IPS-20b (cell line): ENCODE measurements at regions not wholly inside any gene's neighbourhood (a gene's known extent, or its start where the extent isn't known, plus 50 kb on each side); places are given as distances from the start of the nearest gene placed in this dataset.

Experiments
- H3K27ac ChIP-seq: one replicate; pipeline ENCODE4 v1.5.1; 2013; ENCODE audit warnings: low read length
- H3K27me3 ChIP-seq: 2 replicates; pipeline ENCODE4 v1.6.1; 2013; ENCODE audit warnings: mild to moderate bottlenecking, low read length, inconsistent platforms; ENCODE audit not compliant: insufficient read depth
- H3K36me3 ChIP-seq: 2 replicates; pipeline ENCODE4 v1.6.1; 2013; ENCODE audit warnings: low read depth, mild to moderate bottlenecking, inconsistent platforms, low read length, moderate library complexity; ENCODE audit not compliant: insufficient read depth
- H3K4me1 ChIP-seq: 2 replicates; pipeline ENCODE4 v1.6.1; 2013; ENCODE audit warnings: mild to moderate bottlenecking, control low read depth, inconsistent platforms, low read length, moderate library complexity; ENCODE audit not compliant: insufficient read depth
- H3K4me3 ChIP-seq: 2 replicates; pipeline ENCODE4 v1.5.1; 2013; ENCODE audit warnings: mild to moderate bottlenecking, low read length, inconsistent platforms
- H3K9ac ChIP-seq: 2 replicates; pipeline ENCODE4 v1.6.1; 2013; ENCODE audit warnings: low read depth, mild to moderate bottlenecking, inconsistent platforms, low read length, moderate library complexity
- H3K9me3 ChIP-seq: 2 replicates; pipeline ENCODE4 v1.6.1; 2013; ENCODE audit warnings: mild to moderate bottlenecking, low read depth, low read length, inconsistent platforms; ENCODE audit not compliant: insufficient read depth

DNA sequence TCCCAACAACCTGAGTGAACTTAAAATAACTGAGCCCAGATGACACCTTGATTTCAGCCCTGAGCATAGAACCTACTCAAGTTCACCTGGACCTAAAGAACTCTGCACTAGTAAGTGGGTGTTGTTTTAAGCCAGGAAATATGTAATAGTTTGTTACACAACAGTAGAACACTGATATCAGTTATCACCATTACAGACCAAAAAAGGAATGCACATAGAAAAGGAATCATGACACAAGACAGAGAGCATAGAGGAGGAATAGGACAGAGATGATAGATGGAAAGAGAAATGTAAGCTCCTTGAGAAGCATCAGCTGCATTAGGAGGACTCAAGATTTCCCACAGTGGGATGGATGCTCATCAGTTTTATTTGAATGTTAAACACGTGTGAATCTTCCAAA lies 1096.9 kb upstream of the SEMA6A start:
- Histone ChIP-seq H3K9me3 (no peaks in the 10 kb centered on the region), H3K27me3 (no peaks in the 10 kb centered on the region), H3K4me1 (peaks cover 6% of the 10 kb centered on the region; the same call in 1 of the 2 replicates), H3K36me3 (no peaks in the 10 kb centered on the region), H3K9ac (no peak overlapping the region), H3K27ac (no peak overlapping the region), H3K4me3 (no peak overlapping the region)

DNA sequence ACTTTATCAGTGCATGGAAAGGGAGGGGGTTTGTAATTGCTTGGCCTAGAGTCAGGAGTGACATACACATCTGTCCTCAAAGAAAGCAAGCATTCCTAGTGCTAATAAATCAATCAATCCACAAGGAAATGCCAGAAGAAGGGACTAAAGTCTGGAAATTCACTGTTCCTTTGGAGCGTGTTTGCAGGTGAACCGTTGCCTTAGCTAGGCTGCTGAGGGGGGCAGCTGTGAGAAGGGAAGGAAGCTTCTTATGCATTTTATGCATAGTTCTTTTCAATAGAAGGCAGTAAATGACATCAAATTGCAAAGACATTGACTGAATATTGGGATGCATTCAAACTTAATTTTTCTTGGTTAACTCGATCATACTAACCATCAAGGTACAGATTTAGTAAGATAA lies 1092.5 kb upstream of the SEMA6A start:
- Histone ChIP-seq H3K4me1 (peaks cover 15% of the 10 kb centered on the region; the same call in 1 of the 2 replicates), H3K9me3 (no peaks in the 10 kb centered on the region), H3K27me3 (no peaks in the 10 kb centered on the region), H3K27ac (no peak overlapping the region), H3K36me3 (no peaks in the 10 kb centered on the region), H3K9ac (peak overlapping the region; percentile 1; the same call in 1 of the 2 replicates), H3K4me3 (no peak overlapping the region)

DNA sequence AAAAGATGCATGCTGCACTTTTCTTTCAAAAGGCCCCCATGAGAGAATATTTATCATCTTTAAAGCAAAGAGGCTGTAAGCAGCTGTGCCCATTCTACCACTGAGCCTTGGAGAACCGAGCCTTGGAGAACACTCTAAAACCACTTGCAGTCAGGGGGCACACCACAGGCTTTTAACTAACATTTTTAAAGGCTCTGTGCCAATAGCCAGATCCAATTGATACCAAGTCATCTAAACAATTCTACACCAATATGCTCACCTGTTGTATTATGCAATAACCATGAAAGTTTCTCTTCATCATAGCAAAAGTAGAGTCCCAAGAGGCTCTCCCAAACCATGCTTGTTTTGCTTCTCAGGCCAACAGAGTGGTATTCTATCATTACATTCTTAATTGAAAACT lies 1090.5 kb upstream of the SEMA6A start:
- Histone ChIP-seq H3K9me3 (no peaks in the 10 kb centered on the region), H3K4me1 (peaks cover 15% of the 10 kb centered on the region; the same call in 1 of the 2 replicates), H3K27me3 (no peaks in the 10 kb centered on the region), H3K4me3 (no peak overlapping the region), H3K27ac (no peak overlapping the region), H3K36me3 (no peaks in the 10 kb centered on the region), H3K9ac (no peak overlapping the region)

DNA sequence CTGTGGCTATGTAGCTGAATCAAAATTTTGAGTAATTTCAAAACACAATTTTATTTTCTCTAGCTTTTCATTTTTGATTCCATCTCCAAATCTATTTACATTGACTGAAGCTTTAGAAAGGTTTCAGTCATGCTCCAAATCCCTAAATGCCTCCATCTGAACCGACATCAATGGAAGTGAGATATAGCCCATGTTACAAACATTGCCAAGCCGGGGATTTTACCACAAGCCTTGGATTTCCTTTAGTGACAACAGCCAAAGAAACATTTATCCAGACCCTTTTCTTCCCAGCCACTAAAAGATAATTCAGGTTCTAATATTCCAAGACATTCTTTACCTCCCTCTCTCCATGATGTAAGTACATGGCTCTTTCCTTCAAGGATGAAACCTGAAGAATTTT lies 1087.7 kb upstream of the SEMA6A start:
- no peaks in the 10 kb centered on the region for H3K36me3 ChIP-seq
- no peak overlapping the region for H3K9ac ChIP-seq
- H3K27me3 ChIP-seq = no peaks in the 10 kb centered on the region
- no peaks in the 10 kb centered on the region for H3K9me3 ChIP-seq
- no peak overlapping the region for H3K4me3 ChIP-seq
- no peak overlapping the region for H3K27ac ChIP-seq
- H3K4me1 ChIP-seq = peaks cover 15% of the 10 kb centered on the region; the same call in 1 of the 2 replicates

DNA sequence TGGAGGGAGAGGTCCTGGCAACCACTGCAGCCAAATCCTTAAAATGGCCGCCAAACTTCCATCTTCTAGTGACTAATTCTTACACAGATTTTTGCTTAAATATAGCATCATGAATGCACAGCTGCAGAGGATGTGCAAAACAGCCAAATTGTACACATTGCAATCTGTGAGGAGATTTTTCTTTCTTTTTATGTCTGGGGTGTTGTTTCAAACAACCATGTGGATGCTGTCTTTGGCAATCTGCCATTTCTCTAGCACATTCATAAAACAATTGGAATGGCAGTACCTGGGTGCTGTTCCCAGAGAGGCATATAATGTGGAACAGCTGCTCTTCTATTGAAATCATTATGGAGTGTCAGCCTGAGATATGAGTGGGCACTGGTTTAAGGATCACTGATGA lies 1082.9 kb upstream of the SEMA6A start:
- no peaks in the 10 kb centered on the region for H3K36me3 ChIP-seq
- H3K4me3 ChIP-seq = no peak overlapping the region
- H3K4me1 ChIP-seq = no peaks in the 10 kb centered on the region
- H3K27ac ChIP-seq = no peak overlapping the region
- H3K9me3 ChIP-seq = no peaks in the 10 kb centered on the region
- H3K27me3 ChIP-seq = no peaks in the 10 kb centered on the region
- no peak overlapping the region for H3K9ac ChIP-seq

DNA sequence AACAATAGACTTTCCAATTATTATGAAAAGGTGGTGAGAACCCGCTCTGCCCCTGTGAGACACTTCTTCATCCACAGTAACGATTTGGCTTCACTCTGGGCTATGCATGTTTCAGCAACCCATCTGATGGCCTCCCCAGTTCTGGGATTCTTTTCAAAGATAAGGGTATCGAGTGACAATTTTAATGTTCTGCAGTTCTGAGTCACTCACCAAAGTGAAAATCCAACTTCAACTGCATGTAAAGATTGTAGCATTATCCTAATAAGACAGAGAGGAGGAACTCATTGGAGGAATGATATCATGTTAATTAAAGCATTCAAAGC lies 1078.3 kb upstream of the SEMA6A start:
- Histone ChIP-seq H3K9ac (no peak overlapping the region), H3K4me3 (no peak overlapping the region), H3K27me3 (no peaks in the 10 kb centered on the region), H3K36me3 (no peaks in the 10 kb centered on the region), H3K27ac (no peak overlapping the region), H3K9me3 (no peaks in the 10 kb centered on the region), H3K4me1 (no peaks in the 10 kb centered on the region)

DNA sequence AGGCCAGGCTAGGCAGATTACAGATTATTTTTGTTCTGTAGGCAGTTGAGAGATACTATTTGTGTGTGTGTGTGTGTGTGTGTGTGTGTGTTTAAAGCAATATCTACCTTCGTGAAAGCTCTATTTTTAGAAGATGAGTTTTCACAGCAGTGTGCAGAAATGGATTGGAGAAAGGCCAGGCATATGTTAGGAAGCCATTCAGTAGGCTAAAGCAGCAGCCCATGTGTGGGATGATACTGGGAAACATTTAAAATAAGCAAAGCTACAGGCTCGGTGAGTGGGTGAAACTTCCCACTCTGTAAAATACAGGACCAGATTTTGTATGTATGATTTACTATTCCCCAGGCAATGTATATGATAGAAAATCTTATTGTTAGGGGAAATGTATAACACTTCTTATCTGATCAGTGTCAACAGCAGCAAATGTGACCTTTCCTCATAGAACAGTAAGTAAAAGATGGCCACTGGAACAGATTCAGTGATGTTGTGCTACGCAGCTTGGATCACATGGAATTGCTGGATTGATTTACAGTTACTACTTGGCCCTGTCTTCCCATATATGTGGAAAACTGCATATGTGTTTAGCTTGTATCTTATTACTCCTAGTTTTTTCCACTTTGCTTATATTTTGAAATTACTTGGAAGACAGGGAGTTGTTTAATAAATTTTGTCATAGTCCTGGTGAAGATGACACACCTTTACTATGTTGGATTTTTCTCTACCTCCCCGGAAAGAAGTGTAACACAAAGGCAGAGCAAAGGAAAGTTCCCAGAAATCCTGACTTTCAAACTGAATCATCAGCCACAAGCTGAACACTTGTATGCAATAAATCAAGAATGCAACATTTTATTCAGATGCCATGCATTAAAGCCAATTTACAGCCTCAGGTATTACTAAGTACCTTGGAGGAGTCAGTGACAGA lies 1077.7 kb upstream of the SEMA6A start:
- no peak overlapping the region for H3K27ac ChIP-seq
- H3K9ac ChIP-seq = no peak overlapping the region
- no peaks in the 10 kb centered on the region for H3K27me3 ChIP-seq
- H3K9me3 ChIP-seq = no peaks in the 10 kb centered on the region
- no peaks in the 10 kb centered on the region for H3K36me3 ChIP-seq
- H3K4me1 ChIP-seq = no peaks in the 10 kb centered on the region
- H3K4me3 ChIP-seq = no peak overlapping the region

DNA sequence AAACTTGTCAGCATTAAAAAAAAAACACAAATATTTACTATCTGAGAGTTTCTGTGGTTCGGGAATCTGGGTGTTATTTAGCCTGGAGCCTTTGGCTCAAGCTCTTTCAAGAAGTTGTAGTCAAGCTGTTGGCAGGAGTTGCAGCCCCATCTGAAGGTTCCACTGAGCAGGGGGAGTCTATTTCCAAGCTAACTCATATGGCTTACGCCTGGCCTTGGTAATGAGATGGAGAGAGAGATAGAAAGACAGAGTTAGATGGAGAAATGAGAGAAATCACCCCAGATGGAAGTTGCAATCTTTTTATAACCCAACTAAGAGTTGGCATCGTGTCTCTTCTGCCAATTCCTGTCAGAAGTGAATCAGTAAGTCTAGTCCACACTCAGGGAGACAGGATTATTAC lies 1075.2 kb upstream of the SEMA6A start:
- Histone ChIP-seq H3K9me3 (no peaks in the 10 kb centered on the region), H3K27me3 (no peaks in the 10 kb centered on the region), H3K36me3 (no peaks in the 10 kb centered on the region), H3K9ac (no peak overlapping the region), H3K4me3 (no peak overlapping the region), H3K27ac (no peak overlapping the region), H3K4me1 (no peaks in the 10 kb centered on the region)

DNA sequence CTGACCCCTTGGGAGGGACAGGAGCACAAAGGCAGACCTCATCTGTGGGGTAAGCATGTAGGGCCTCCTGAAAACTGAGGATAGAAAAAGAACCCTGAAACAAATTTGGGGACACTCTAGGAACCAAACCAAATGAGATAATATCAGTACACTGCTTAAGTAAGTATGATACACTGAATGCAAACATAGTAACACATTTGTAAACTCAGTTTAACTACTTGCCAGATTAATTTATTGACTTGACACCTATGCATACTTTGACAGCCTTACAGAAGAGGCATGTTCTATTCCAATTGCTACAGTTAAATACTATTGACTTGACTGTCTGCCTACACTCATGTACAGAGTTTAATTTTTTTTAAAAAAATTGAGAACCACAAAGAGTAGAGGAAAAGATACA lies 1070.8 kb upstream of the SEMA6A start:
- H3K36me3 ChIP-seq = no peaks in the 10 kb centered on the region
- H3K27ac ChIP-seq = no peak overlapping the region
- no peaks in the 10 kb centered on the region for H3K27me3 ChIP-seq
- no peaks in the 10 kb centered on the region for H3K9me3 ChIP-seq
- H3K4me1 ChIP-seq = no peaks in the 10 kb centered on the region
- H3K4me3 ChIP-seq = no peak overlapping the region
- H3K9ac ChIP-seq = no peak overlapping the region

DNA sequence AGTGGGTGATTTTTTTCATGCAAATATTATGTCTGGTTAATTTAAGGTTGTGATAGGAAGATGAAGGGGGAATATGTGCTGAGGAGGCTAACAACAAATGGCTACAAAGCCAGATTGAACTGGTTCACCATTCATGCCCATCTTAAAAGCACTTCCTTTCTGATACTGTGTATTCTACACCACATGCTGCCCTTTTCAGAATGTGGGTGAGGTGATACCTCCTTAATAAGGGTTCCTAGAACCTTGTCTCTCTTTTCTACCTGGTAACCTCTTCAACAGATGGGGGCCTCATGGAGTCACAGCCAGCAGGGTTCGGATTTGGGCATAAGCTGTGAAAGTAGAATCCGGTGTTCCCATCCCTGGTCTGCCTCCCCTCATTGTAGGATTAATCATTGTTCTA lies 1064.0 kb upstream of the SEMA6A start:
- no peak overlapping the region for H3K4me3 ChIP-seq
- no peaks in the 10 kb centered on the region for H3K36me3 ChIP-seq
- H3K9ac ChIP-seq = no peak overlapping the region
- no peaks in the 10 kb centered on the region for H3K4me1 ChIP-seq
- no peaks in the 10 kb centered on the region for H3K9me3 ChIP-seq
- H3K27ac ChIP-seq = no peak overlapping the region
- no peaks in the 10 kb centered on the region for H3K27me3 ChIP-seq

DNA sequence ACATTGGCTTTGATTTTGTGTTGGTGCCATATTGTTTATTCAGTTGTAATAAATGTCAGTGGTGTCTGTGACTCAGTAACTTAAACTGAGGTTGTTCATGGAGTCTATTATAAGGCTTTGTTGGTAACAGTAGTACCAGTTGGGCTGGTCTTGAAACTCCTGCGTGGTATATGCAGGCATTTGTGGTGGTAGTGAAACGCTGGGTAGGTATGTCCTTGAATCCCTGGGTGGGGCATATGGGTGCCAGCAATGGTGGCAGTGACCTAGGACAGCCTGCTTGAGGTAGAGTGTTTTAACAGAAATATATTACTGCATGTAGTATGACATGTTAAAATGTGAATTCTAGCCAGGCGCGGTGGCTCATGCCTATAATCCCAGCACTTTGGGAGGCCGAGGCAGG lies 1058.5 kb upstream of the SEMA6A start:
- H3K27me3 ChIP-seq = no peaks in the 10 kb centered on the region
- H3K4me3 ChIP-seq = no peak overlapping the region
- H3K27ac ChIP-seq = no peak overlapping the region

DNA sequence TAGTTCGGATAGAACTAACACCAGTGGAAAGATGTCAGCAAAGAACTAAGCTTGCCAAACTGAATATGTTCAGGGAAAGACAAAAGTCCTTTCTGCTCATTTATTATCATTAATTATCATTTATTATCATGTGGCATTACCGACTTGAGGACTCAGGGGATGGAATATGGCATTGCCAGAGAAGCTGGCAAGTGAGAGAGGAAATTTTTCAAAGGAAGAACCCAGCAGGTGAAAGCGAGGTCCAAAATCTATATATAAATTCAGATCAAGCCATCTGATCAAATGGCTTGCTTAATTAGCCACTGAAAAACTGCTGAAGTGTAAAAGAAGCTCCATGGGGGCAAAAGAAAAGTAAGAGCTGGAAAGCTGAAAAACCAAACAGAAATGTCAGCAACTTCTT lies 1049.6 kb upstream of the SEMA6A start:
- no peaks in the 10 kb centered on the region for H3K9me3 ChIP-seq
- no peak overlapping the region for H3K4me3 ChIP-seq
- H3K27ac ChIP-seq = no peak overlapping the region
- no peaks in the 10 kb centered on the region for H3K36me3 ChIP-seq
- H3K4me1 ChIP-seq = no peaks in the 10 kb centered on the region
- H3K9ac ChIP-seq = no peak overlapping the region
- H3K27me3 ChIP-seq = no peaks in the 10 kb centered on the region

More for the DNA sequence above, 1058.5 kb upstream of the SEMA6A start:
- Histone ChIP-seq H3K4me1 (no peaks in the 10 kb centered on the region), H3K36me3 (no peaks in the 10 kb centered on the region), H3K9ac (no peak overlapping the region), H3K9me3 (no peaks in the 10 kb centered on the region)
